ENCODE measurements at regions not wholly inside any gene's neighbourhood (a gene's known extent, or its start where the extent isn't known, plus 50 kb on each side); places are given as distances from the start of the nearest gene placed in this dataset.

GRCh38 chr10:2130705-2131305, 393.5 kb upstream of the ADARB2 start:
- H3K9me3 ChIP-seq, result no peaks in the 10 kb centered on the region
- TF ChIP-seq CTCF (IDR thresholded peaks at IDR 0.05), result no peak
- TF ChIP-seq POLR2A (IDR thresholded peaks at IDR 0.05), result no peak
- H3K27me3 ChIP-seq, result no peaks in the 10 kb centered on the region
- H3K4me1 ChIP-seq, result no peaks in the 10 kb centered on the region
- WGBS, 2 donors, result 65 to 70% methylated on average over 10 of the region's 10 CpGs
- intact Hi-C loops (cut with DNase I; ENCODE audit: low total_unique reads), result no loop called here
- no peaks in the 10 kb centered on the region for H3K36me3 ChIP-seq (ENCODE audit: low read depth, missing control alignments)
- no peak overlapping the region for H3K4me3 ChIP-seq
- no peak overlapping the region for H3K27ac ChIP-seq
- DNase-seq, result no peak

DNA sequence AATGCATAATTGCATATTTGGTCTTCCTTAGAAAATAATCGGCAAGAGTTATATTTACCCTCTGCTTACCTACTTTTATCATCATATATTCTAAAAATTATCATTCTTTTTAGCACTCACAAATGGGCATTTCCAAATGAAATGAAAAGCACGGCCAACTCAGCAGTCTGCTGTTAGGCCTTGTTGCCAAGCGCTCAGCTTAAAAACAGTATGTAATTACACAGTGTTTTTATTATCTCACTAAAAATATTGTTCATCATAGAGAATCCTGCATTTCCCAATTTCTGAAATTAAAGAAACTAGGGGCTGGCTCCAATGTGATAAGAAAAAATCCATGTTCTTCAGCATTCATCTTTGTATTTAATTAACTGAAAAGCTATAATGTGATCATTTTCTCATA, 391.7 kb upstream of the ADARB2 start:
- no peak overlapping the region for H3K27ac ChIP-seq
- H3K4me3 ChIP-seq, result no peak overlapping the region
- no peak for TF ChIP-seq CTCF (IDR thresholded peaks at IDR 0.05)
- no peak for TF ChIP-seq POLR2A (IDR thresholded peaks at IDR 0.05)
- 77 to 90% methylated on average over 3 of the region's 3 CpGs for WGBS, 2 donors
- H3K27me3 ChIP-seq, result no peaks in the 10 kb centered on the region
- intact Hi-C loops (cut with DNase I; ENCODE audit: low total_unique reads), result no loop called here
- no peaks in the 10 kb centered on the region for H3K9me3 ChIP-seq
- DNase-seq, result no peak
- no peaks in the 10 kb centered on the region for H3K36me3 ChIP-seq (ENCODE audit: low read depth, missing control alignments)
- H3K4me1 ChIP-seq, result no peaks in the 10 kb centered on the region

- no peak overlapping the region for H3K4me3 ChIP-seq
- no peaks in the 10 kb centered on the region for H3K4me1 ChIP-seq
- H3K36me3 ChIP-seq (ENCODE audit: low read depth, missing control alignments), result no peaks in the 10 kb centered on the region
- DNase-seq, result no peak
- no peak for TF ChIP-seq POLR2A (IDR thresholded peaks at IDR 0.05)
- TF ChIP-seq CTCF (IDR thresholded peaks at IDR 0.05), result no peak
- no peaks in the 10 kb centered on the region for H3K9me3 ChIP-seq
- WGBS, 2 donors, result 83 to 85% methylated on average over 11 of the region's 11 CpGs
- H3K27me3 ChIP-seq, result no peaks in the 10 kb centered on the region
- intact Hi-C loops (cut with DNase I; ENCODE audit: low total_unique reads), result no loop called here
- H3K27ac ChIP-seq, result no peak overlapping the region
These were observed 386.8 kb upstream of the ADARB2 start for GRCh38 chr10:2124135-2124534.

DNA sequence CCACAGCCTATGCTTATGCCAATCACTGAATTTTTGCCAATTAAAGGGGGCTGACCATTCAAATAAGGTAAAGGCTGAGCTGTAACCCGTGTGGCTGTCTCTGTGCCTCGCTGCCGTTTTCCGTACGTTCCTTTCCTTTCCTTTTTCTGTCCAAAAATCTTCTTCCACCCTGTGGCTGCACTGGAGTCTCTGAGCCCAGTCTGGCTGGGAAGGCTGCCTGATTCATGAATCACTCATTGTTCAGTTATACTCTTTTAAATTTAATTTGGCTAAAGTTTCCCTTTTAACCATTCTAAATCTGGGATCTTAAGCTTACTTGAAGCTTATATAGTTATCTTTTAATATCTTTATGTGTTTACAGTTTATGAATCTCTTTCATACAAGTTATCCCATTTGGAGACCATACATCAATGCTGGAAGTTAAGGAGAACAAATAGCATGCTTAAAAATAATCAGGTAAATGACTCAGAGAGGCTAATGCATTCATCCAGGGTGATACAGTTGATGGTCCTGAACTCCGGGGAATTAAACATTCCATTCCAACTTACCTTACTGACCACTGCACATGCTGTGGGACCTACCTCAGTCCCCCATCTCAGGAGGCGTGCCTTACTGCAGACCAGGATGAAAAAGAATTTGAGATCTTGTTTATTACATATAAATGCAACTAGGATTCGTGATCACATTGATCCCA, 385.3 kb upstream of the ADARB2 start:
- Histone ChIP-seq H3K36me3 (ENCODE audit: low read depth, missing control alignments) (no peaks in the 10 kb centered on the region), H3K9me3 (no peaks in the 10 kb centered on the region), H3K4me3 (no peak overlapping the region), H3K4me1 (no peaks in the 10 kb centered on the region), H3K27ac (no peak overlapping the region), H3K27me3 (no peaks in the 10 kb centered on the region)
- intact Hi-C loops (cut with DNase I; ENCODE audit: low total_unique reads), result no loop called here
- no peak for DNase-seq
- TF ChIP-seq POLR2A (IDR thresholded peaks at IDR 0.05) (no peak), CTCF (IDR thresholded peaks at IDR 0.05) (no peak)
- WGBS, 2 donors, result 75 to 91% methylated on average over 8 of the region's 8 CpGs

- intact Hi-C loops (cut with DNase I; ENCODE audit: low total_unique reads), result no loop called here
- Histone ChIP-seq H3K4me1 (no peaks in the 10 kb centered on the region), H3K27me3 (no peaks in the 10 kb centered on the region), H3K36me3 (ENCODE audit: low read depth, missing control alignments) (no peaks in the 10 kb centered on the region), H3K9me3 (no peaks in the 10 kb centered on the region), H3K4me3 (no peak overlapping the region), H3K27ac (no peak overlapping the region)
- DNase-seq, result no peak
- TF ChIP-seq CTCF (IDR thresholded peaks at IDR 0.05) (no peak), POLR2A (IDR thresholded peaks at IDR 0.05) (no peak)
- 46 to 48% methylated on average over 5 of the region's 5 CpGs for WGBS, 2 donors
These were observed 384.6 kb upstream of the ADARB2 start for GRCh38 chr10:2121929-2122328.
